GM18517 (cell line): ENCODE measurements at regions not wholly inside any gene's neighbourhood (a gene's known extent, or its start where the extent isn't known, plus 50 kb on each side); places are given as distances from the start of the nearest gene placed in this dataset.

Experiments
- ATAC-seq: cut with Tn5 transposase; IDR thresholded peaks from one replicate; pipeline ENCODE4 v1.9.1; 2021; ENCODE audit warnings: mild to moderate bottlenecking, moderate library complexity; ENCODE audit not compliant: unreplicated experiment

DNA sequence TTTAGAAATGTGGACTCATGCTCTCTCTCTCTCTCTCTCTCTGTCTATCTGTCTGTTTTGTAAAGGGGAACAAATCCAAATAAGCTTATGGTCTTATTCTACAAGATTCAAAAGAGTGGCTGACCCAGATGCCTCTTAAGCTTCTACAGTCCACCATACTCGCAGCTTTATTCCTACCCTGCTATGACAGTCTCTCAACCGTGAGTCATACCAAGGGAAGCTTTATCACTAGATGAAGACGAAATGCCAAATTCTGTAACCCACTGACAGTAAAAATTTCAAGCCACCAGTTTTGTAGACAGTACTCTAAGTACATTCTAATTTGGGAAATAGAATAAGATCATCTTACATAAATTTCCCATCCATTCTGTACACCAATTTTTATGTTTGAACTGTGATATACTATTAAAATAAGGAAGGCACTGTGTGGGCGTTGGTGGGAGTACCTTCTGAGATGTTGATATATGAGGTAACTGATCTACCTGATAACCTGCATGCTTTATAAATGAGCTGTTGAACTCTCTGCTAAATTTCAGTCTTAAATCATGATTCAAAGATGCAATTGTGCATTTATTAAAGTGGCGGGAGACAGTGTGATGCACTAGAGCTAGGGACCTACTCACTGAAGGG is 153.2 kb downstream of the KLF6 start:
- no peak for ATAC-seq

DNA sequence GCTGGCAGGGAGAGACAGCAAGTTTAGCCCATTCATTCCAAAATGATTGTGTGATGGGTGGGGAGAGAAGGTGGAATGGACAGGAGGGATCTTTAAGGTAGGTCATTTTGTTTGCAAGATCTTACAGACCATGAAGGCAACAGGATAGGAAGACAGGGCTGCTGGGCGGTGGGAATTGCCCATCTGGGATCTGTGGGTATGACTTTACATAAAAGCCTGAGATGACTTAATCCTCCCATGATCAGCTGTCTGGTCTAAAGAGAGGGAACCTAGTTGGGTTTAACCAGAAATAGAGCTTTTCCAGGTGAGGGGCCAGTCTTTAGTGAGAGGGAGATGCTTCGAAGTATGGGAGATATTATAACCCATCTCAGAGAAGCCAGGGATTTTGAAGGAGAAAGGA is 153.7 kb downstream of the KLF6 start:
- no peak for ATAC-seq

DNA sequence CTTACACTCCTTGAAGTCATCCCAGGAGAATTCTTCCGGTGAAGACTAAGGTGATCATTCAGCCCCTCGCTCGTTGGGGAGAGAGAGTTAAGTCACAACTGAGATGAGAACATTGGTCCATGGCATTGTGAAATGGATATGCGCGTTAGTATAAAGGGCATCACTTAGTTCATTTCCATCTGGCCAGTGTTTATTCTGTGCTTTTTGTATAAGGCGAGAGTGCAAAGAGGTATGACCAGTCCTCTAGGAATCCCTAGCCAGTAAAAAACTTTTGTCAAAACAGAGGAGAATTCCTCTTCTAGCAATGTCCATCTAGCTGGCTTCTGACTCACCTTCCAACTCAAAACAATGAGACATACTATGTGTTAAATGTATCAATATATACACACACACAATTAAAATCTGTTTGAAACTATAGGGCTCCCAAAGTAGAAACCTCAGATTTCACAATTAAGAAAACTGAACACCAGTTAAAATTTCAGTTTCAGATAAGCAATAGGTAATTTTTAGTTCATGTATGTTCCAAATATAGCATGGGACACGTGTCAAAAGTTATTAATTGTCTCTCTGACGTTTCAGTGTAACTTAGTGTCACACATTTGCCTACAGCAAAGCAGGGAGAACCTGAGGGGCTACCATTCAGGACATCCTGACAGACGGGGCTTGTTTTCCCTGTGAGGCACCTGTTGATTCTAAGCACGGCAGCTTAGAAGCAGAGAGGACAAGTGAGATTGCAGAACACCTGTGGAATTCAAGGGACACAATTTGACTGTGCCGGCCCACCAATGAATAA is 158.9 kb downstream of the KLF6 start:
- peak; percentile 75 for ATAC-seq

DNA sequence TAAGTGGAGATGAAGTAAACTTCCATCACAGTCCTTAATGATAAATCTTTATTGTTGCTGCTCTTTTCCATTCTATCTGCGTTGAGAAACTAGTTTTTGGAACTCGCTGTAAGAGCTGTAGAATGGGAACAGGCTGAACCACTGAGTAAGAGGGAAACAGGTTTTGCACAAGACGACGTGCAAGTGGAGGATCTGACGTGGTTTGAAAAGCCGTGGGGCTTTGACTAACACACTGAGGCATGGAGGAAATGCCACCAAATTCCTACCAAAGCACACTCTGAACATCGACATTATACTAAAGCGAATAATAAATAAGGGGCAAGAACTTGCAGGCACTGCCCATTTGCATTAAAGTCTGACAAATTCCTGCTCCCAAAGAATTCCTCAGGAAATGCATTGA is 160.6 kb downstream of the KLF6 start:
- ATAC-seq = no peak

DNA sequence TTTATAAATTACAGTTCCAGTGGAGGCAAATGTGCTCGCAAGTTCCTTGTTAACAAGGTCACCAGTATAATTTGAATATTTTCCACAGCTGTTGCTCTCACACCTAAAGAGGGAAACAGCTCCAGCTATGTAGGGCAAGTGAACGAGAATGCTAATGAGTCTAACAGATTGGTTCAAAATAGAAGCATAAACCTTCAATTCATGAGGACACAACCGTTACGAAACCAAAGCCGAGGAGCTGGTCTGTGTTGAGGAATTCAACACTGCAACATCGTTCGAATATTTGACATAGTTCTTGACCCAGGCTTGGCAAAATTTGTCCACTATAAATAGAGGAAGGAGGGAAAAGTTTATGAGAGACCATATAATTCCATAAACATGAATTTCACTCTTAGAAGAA is 161.3 kb downstream of the KLF6 start:
- ATAC-seq = peak; percentile 61

DNA sequence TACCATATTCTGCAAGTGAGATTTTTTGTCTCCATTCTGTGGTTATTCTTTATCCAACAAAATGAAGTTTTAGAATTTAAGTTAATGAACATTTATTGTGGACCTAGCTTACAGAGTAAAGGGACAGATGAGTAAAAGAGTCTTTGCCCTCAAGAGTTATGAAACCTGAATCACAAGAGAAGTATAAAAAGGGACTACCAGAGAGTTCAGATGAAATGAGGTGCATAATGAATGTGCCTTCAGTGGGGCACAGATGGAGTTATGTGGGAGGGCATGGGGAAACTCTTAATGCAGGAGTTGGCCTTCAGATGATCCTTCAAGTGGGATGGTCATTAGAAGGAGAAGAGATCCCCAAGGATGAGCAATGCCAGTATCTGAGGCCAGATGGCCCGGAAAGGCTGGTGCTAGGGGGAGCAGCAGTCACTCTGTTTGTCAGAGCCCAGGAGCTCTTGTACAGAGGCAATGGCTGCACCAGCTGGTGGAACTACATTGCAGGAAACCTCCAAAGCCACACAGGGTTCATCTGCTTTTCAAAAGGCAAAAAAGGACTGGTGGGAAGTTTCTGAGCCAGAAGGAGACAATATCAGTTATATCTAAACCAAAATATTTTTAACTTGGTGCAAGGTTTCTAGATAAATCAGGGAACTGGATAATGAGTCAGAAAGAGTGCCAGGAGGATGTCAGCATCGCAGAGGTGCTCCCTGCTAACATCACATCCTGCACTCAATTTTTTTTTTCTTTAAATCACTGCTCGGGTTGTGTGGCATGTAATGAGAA is 162.0 kb downstream of the KLF6 start:
- peak; percentile 41 for ATAC-seq

DNA sequence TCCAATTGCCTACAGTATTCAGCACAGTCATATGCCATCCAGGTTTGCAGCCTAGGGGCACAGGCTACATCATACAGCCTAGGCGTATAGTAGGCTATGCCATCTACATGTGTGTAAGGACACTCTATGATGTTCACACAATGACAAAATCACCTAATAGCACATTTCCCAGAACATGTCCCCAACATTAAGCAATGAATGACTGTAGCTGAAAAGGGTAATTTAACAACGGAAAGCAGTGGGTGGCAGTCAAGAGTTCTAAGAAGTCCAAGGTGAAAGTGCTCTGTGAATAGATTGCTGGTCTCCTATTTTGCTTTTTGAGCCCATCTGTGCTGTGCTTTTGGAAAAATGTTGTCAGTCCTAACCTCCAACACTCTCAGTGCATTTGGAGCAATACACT is 162.6 kb downstream of the KLF6 start:
- ATAC-seq = no peak

DNA sequence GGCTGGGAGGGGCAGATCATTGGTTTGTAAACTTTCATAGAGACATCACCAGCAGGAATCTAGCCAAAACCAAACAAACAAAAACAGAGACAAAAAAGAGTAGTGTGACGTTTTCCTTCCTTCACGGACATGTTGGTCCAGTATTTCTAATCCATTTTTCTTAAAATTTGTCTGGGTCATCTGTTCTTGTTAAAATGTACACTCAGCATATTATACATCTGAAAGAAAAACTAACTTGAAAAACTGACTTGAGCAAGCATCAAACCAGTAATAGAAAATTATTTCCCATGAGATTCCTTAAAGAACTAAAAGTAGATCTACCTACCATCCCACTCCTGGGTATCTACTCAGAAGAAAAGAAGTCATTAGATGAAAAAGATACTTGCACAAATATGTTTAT is 164.2 kb downstream of the KLF6 start:
- ATAC-seq = no peak

DNA sequence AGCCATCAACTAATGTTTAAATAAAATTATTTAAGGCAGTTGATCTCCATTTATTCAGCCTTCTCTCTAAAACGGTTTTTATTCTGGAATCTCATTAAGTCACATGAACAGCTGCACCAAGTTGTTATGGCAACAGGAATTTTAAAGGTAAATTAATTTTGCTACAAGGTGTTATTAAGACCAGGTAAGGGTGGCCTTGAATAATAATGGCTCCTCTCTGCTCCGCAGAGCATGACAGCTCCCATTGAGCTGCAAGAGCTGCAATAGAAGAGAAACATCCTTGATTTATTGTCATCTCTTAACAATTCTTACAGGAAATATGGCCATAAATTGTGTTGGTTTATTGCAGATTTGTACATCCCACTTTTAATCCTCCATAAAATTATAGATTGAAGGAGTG is 165.8 kb downstream of the KLF6 start:
- no peak for ATAC-seq

DNA sequence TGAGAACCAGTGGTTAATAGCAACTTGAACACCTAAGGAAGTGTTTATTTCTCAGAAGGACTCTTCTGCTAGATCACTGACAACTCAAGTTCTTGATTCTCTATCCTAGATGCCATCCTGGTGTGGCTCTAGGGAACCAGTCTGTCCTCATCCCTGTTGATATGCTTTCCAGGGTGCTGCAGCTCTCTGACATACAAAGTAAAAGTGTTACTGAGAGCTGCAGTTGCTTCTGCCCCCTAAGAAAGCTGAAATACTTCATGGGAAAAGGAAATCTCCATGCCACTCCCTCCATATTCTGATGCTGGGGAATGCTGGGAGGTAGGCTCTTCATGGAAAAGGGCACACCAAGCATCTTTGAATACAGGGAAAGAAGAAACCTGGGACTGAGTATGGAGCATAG is 168.1 kb downstream of the KLF6 start:
- no peak for ATAC-seq

DNA sequence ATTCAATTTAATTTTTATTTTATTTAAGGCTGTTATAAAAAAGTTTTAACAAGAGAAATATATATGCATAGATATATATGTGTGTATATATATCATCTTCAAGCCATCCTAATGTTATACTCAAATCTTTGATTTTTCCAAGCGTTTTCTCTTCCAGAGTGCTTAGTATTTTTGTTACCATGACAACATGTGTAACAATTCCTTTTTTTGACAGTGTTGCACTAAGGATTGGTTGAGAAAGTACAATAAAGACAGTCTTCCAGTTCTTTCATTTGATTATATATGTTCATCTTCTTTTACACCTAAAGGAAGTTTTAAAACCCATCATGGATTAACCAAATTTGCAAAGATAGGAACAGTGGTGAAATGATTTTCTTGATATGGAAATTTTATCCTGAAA is 171.7 kb downstream of the KLF6 start:
- ATAC-seq = no peak

DNA sequence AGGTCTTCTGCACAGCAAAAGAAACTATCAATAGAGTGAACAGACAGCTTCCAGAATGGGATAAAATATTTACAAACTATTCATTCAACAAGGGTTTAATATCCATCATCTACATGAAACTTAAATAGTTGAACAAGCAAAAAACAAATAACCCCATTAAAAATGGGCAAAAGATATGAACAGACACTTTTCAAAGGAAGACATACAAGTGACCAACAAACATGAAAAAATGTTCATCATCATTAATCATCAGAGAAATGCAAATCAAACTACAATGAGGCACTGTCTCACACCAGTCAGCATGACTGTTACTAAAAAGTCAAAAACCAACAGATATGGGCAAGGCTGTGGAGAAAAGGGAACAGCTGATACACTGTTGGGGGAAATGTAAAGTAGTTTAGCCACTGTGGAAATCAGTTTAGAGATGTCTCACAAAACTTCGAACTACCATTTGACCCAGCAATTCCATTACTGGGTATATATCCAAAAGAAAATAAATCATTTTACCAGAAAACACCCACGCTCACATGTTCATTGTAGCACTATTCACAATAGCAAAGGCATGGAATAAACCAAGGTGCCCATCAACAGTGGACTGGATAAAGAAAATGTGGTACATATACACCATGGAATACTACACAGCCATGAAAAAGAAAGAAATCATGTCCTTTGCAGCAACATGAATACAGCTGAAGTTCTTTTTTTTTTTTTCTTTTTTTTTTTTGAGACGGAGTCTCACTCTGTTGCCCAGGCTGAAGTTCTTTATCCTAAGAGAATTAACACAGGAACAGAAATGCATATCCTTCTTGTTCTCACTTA is 172.6 kb downstream of the KLF6 start:
- no peak for ATAC-seq

DNA sequence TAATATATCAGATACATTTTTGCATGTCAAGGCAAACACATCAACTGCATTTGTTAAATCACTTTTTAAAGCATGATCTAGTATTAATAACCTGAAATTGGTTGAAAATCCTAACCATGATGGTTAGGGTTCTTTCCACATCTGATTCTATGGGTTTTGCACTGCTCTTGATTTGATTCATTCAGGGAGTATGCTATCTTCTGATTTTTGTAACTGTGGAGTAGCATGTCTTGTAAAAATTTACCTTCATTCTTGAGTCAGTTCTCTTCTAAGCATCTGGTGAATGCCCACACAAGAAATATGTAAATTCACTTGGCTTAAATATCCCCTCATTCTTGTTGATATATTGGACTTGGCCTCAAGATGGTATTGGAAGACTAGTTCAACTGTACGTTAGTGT is 178.7 kb downstream of the KLF6 start:
- no peak for ATAC-seq

DNA sequence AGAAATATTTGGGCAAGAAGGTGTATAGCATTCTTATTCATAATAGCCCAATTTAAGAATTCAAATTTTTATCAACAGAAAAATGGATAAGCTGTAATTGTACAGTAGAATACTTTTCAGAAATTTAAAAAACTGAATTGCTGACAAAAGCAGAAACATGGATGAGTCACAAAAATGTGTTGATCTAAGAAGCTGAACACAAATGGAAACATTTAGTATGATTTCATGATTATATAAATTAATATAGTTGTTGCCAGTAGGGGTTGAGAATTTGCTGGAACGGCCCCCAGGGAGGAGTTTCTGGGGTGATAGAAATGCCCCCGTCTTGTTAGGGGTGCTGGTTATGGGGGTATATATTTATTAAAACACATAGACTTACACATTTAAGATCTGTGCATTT is 179.1 kb downstream of the KLF6 start:
- no peak for ATAC-seq

DNA sequence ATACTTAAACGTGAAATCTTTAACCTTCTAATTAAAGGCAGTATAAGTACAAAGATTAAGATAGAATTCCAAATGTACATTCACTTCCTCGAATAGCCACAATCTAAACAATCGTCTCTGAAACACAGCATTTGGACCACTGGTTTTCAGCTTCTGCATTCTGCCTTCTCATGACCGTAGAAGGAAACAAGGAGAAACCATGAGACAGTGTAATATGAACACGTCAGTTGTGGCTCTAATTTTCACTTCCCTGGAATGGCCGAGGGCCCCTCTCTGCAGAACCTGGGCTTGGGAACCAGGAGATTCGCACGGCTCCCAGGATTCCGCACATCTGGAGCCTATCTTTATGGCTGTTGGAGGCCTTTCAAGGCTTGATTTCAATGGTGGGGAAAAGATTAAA is 189.3 kb downstream of the KLF6 start:
- no peak for ATAC-seq

DNA sequence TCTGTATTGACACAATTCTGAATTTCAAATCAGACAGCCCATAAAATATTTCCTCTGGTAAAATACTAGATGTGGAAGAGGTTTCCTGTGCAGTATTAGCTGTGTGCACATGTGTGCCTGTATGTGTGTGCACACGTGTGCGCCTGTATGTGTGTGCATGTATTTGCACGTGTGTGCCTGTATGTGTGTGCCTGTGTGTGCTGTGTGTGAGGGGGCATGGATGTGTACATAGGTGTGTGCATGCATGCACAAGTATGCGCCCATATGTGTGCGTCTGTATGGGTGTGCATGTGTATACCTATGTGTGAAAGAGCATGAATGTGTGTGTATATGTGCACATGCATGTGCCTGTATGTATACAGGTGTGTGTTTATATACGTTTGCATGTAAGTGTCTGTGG is 191.4 kb downstream of the KLF6 start:
- ATAC-seq = no peak

DNA sequence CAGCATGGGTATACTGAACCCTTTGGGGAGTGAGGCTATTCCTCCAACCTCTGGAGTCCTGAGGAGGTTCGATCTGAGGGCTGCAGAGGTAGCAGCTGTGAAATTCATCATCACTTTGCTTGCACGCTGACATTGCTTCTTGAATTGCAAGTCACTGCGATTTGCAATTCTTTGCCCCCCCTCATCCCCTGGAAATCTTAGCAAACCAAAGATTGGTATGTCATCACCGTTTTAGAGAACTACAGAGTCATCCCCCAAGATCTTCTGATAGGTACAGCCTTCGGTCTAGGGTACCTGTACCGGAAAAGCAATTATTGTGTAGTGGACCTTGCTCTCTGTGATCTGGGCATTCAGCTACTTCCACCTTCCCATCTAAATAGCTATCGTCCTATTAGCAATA is 192.6 kb downstream of the KLF6 start:
- no peak for ATAC-seq

DNA sequence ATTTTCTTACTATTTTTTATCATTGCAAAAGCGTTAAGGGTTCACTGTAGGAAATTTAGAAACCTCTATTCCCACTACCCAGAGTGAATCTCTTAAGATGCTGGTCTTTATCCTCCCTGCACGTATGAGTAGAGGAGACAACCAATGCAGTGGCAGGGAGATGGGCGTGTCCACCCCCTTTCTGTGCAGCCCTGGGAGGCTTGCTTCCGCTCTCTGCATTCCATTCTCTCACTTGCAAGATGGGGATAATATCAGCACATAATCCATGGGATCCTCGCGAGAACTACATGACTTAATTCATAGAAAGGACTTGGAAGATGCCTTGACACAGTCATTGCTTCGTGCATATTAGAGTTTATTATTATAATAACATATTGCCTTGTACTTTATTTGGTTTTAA is 196.2 kb downstream of the KLF6 start:
- ATAC-seq = no peak

DNA sequence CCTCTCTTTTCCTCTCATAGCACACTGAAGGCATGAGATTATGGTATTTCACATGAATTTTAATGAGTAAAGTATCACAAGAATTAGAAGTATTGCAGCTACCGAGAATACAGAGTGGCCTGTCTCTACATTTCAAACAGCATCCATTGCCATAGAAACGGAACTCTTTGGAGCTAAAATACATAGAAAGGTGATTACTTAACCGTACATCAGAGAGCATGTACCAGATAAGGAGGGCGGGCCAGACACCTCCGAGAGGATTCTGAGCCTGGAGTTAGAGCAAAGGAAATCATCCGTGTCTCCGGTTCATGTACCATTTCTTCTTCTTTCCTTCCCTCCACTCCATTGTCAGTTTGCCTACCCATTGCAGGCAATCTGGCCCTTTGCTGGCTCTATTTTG is 196.7 kb downstream of the KLF6 start:
- ATAC-seq = no peak

DNA sequence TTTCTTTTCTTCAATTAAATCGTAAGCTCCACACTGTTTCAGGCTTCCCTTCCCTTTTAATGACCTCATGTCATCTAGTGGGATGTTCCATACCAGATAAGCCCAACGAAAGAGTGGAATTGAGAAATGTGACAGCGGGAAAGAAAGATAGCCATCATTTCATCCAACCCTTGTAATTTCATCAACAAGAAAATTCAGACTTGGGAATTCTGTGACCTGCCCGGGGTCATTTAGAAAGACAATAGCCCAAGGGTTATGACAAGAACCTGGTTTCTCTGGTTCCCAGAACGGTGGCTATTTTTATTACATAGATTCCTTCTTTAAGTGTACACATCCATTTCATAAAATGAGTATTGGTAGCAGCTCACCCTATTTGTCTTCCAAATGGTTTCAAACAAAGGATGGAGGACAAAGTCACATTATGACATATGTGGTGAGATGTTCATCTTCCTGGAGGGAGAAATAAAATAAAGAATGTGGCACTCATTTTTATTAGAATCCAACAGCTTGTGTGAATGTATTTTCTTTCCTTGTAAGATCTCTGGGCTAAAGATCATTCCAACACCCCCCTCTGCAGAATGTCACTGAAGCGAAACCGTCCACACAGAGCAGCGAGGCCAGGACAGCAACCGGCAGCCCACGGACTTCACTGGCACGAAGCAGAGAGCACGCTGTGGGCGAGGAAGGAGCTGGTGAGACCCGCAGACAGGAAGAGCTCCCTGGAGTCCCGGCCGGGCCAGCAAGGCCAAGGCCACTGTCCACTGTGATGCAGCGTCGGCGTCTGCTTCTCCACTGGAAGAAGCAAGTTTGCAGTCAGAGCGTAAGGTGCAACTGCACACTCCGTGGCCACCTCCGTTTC is 199.9 kb downstream of the KLF6 start:
- ATAC-seq = no peak
